Natural killer cell treated with Interleukin-12 subunit alpha and Interleukin-12 subunit beta and Interleukin-15 and Interleukin-18, amount 100 ng/mL, for 72 hours (primary cell): ENCODE measurements at regions not wholly inside any gene's neighbourhood (a gene's known extent, or its start where the extent isn't known, plus 50 kb on each side); places are given as distances from the start of the nearest gene placed in this dataset.

Experiments
- ATAC-seq, 2 donors: fragments of 150-1000 bp; cut with Tn5 transposase in 1 of 2; sonication (Bioruptor Pico), chemical (Tn5 transposase) in 1 of 2; 2 replicates each; pipeline ENCODE4 v1.10.0; 2021
- DNase-seq: peaks from one replicate; pipeline ENCODE4 v3.0.0; 2022; ENCODE audit warnings: low spot score
- H3K27ac Mint-ChIP-seq, 2 donors: 1 replicate in 1 of 2; 2 replicates in 1 of 2; pipeline ENCODE4 v1.8.0; 2022; ENCODE audit warnings: mixed read lengths in 2 of 2, mild to moderate bottlenecking in 1 of 2, moderate library complexity in 1 of 2
- H3K27me3 Mint-ChIP-seq, 2 donors: 1 replicate in 1 of 2; 2 replicates in 1 of 2; pipeline ENCODE4 v1.8.0; 2022; ENCODE audit warnings: mixed read lengths in 2 of 2
- H3K36me3 Mint-ChIP-seq: one replicate; pipeline ENCODE4 v1.8.0; 2022; ENCODE audit warnings: mixed read lengths
- H3K4me1 Mint-ChIP-seq, 2 donors: 1 replicate in 1 of 2; 2 replicates in 1 of 2; pipeline ENCODE4 v1.8.0; 2022; ENCODE audit warnings: low read depth in 2 of 2, mixed read lengths in 2 of 2, mild to moderate bottlenecking in 1 of 2
- H3K4me3 Mint-ChIP-seq: one replicate; pipeline ENCODE4 v1.8.0; 2022; ENCODE audit warnings: mixed read lengths
- H3K9me3 Mint-ChIP-seq: 2 replicates; pipeline ENCODE4 v1.8.0; 2022; ENCODE audit warnings: mixed read lengths

DNA sequence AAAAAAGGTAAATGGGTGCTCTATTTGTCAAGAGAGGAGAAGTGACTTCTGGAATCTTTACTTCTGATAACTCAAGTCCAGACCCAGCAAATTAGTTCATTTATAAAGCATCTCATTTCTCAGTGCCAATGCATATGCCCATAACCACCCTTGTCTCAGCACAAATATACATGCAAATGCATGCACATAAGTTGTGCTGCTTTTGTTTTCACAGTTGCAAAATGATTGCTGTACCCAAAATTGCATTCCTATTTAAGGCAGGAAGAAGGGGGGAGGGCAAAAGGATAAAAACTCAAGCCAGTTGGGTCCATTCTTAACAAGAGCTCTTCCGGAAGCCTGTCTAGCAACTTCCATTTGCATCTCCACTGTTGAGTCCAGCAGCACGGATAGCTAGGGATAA, 61.3 kb upstream of the FAM20A start:
- peaks cover 30 to 66% of the 10 kb centered on the region in 2 donors for H3K27me3 Mint-ChIP-seq

DNA sequence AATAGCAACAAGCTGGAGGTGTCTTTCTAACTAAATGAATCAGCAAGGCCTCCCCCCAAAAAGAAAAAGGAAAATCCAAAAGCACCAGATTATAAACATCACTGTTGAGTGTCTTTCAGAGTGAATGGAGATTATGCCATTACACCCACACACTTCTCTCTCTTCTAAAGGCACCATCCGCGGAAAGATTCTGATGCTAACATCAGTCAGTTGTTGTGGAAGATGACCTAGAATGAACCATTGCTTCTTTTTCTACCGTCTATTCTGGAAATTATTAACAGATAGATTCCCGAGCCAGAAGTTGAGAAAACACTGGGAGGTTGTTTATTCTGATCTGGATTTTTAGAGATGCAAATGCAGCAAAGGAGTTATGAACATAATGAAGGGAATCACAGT, 60.9 kb upstream of the FAM20A start:
- no peak for DNase-seq
- Mint-ChIP-seq H3K4me3 (no peak overlapping the region), H3K4me1 (no peaks in the 10 kb centered on the region), H3K27ac (no peak overlapping the region), H3K36me3 (no peaks in the 10 kb centered on the region), H3K27me3 (peaks cover 31 to 68% of the 10 kb centered on the region in 2 donors), H3K9me3 (no peaks in the 10 kb centered on the region)
- no peak for ATAC-seq

More for the DNA sequence above, 61.3 kb upstream of the FAM20A start:
- no peaks in the 10 kb centered on the region for H3K36me3 Mint-ChIP-seq
- no peak overlapping the region for H3K27ac Mint-ChIP-seq
- DNase-seq (no peak), ATAC-seq (no peak)
- no peaks in the 10 kb centered on the region for H3K9me3 Mint-ChIP-seq
- no peak overlapping the region for H3K4me3 Mint-ChIP-seq
- H3K4me1 Mint-ChIP-seq, result no peaks in the 10 kb centered on the region

DNA sequence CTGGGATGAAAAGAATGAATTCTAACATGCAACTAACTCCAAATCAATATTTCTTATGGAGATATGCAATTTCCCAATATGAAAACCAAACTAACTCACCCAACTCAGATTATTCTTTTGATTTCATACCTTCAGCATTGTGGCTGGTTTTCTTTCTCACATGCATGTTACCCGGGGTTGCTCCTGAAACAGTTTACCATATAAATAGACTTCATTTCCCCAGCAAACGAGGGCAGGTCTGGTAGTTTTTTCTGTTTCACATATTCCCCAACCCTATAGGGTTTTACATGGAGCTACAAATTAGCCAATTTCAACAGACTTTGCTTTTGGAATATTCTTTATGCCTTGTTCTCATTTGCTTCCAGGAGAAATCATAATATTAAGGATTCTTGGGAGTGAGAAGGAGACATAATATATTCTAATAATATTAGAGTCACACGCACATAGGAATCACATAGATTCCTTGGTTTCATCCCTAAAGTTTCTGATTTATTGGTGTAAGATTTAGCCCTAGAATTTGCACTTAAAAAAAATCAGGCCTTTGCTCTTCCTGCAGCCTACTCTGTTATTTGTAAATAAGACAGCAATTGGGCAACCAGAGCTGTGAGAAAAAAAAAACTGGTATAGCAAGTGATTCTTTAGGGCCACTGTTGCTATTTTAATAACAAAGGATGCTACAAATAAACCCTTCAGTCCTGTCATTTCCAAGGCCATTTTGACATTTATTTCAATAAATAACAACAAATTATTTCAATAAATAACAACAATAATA, 60.3 kb upstream of the FAM20A start:
- H3K27ac Mint-ChIP-seq, result no peak overlapping the region
- H3K9me3 Mint-ChIP-seq, result no peaks in the 10 kb centered on the region
- peaks cover 29 to 64% of the 10 kb centered on the region in 2 donors for H3K27me3 Mint-ChIP-seq
- ATAC-seq (no peak), DNase-seq (no peak)
- no peaks in the 10 kb centered on the region for H3K36me3 Mint-ChIP-seq
- no peak overlapping the region for H3K4me3 Mint-ChIP-seq
- no peaks in the 10 kb centered on the region for H3K4me1 Mint-ChIP-seq

DNA sequence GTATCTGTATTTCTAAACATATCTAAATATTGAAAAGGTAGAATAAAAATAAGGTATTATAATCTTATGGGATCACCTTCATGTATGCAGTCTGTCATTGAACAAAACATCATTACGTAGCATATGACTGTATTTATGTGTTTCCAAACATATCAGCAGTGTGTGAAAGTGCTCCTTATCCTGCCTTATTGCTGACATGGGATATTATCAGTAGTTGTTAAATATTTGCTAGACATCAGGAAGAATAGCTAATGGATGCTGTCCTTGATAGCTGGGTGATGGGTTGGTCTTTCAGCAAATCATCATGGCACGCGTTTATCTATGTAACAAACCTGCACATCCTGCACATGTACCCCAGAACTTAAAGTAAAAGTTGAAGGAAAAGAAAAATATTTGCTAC, 59.1 kb upstream of the FAM20A start:
- no peak for DNase-seq
- Mint-ChIP-seq H3K27ac (no peak overlapping the region), H3K4me3 (no peak overlapping the region), H3K27me3 (peaks cover 20 to 58% of the 10 kb centered on the region in 2 donors), H3K36me3 (no peaks in the 10 kb centered on the region), H3K9me3 (no peaks in the 10 kb centered on the region), H3K4me1 (no peaks in the 10 kb centered on the region)
- ATAC-seq, result no peak

DNA sequence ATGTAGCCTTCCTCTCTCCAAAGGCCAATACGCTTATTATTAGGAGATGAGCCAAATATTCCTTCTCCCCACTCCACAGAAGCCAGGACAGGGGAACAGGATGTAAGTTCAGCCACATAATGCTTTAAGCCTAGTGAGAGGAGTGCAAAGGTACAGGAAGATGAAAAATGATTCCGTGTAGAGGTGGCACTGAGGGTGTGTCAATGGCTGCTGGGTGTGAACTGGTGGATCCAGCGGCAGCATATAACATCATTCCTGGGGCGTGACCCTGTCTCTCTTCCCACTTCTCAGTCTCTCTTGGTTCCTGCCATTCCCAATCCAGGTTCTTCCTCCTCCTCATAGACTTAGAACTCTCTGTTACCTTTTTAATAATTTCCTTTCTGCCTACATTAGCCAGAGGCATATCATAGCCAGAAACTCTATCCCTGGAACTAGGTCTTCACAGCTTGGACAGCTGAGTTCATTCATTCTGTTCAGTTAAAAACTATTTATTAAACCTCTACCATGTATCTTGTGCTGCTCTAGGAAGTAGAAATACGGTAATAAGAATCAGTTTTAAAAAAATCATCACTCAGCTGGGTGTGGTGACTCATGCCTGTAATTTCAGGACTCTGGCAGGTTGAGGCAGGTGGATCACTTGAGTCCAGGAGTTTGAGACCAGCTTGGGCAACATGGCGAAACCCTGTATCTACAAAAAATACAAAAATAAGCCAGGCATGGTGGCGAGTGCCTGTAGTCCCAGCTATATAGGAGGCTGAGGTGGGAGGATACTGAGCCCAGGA, 58.0 kb upstream of the FAM20A start:
- ATAC-seq (no peak), DNase-seq (no peak)
- Mint-ChIP-seq H3K9me3 (no peaks in the 10 kb centered on the region), H3K4me3 (no peak overlapping the region), H3K36me3 (no peaks in the 10 kb centered on the region), H3K4me1 (no peaks in the 10 kb centered on the region), H3K27me3 (peaks cover 17 to 51% of the 10 kb centered on the region in 2 donors), H3K27ac (no peak overlapping the region)

DNA sequence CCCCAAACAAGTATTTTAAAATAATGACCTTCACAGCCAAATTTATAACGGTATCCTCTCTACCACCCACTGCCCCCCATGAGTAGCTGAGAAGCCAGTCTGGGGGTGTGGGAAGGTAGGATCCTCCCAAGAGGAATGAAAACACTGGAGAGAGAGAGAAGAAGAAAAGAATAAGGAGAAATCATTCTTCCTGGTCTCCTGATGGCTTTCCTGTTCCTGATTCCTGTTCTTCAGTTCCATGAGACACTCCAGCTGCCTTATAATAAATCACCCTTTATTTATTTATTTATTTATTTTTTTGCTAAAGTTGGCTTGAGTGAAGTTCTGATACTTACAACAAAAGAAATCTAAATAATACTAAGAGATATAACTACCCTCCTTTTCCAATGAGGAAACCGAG, 56.4 kb upstream of the FAM20A start:
- Mint-ChIP-seq H3K36me3 (no peaks in the 10 kb centered on the region), H3K9me3 (no peaks in the 10 kb centered on the region), H3K4me3 (no peak overlapping the region), H3K27ac (no peak overlapping the region), H3K4me1 (no peaks in the 10 kb centered on the region), H3K27me3 (peaks cover 11 to 36% of the 10 kb centered on the region in 2 donors)
- no peak for ATAC-seq
- DNase-seq, result no peak

DNA sequence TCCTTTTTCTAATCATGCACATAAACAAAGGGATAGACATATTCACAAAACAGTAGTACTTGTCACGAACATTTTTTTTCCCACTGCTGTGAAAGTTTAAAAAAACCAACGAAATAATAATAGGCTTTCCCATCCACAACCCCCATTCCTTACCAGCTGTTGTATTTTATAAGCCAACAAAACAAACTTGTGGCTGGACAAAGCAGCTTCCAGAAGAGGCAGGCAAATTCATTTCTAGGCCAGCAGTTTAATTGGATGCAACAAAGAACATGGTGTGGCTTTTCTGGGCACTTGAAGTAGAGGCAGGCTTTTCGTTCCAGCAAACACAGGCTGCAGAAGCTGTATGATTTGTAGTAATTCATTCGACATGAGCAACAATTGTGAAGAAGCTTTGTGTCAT, 56.0 kb upstream of the FAM20A start:
- Mint-ChIP-seq H3K27me3 (peaks cover 11 to 36% of the 10 kb centered on the region in 2 donors), H3K4me1 (no peaks in the 10 kb centered on the region), H3K4me3 (no peak overlapping the region), H3K27ac (no peak overlapping the region), H3K36me3 (no peaks in the 10 kb centered on the region), H3K9me3 (no peaks in the 10 kb centered on the region)
- ATAC-seq (no peak), DNase-seq (no peak)

DNA sequence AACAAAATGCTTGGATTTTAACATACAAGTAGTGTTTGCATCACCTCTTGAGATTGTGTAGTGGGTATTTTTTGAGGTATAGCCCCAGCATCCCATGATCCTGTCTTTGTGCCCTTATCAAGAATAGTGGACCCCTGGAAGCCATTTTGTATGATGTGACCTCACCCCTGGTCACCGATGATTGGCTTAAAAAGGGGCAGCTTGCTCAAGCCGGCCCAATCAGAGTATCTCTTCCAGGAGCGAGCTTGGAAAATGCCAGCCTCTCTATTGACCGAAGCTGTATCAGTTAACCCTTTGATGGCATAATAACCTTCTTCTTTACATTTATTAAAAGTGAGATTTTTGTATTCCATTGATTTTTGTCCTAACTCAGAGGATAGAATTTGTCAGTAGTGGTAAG, 55.5 kb upstream of the FAM20A start:
- no peak for DNase-seq
- peaks cover 14 to 40% of the 10 kb centered on the region in 2 donors for H3K27me3 Mint-ChIP-seq
- H3K36me3 Mint-ChIP-seq, result no peaks in the 10 kb centered on the region
- H3K4me3 Mint-ChIP-seq, result no peak overlapping the region
- H3K4me1 Mint-ChIP-seq, result no peaks in the 10 kb centered on the region
- no peaks in the 10 kb centered on the region for H3K9me3 Mint-ChIP-seq
- no peak for ATAC-seq
- H3K27ac Mint-ChIP-seq, result no peak overlapping the region
